Muscle layer of duodenum (tissue), 2 donors: ENCODE measurements at regions not wholly inside any gene's neighbourhood (a gene's known extent, or its start where the extent isn't known, plus 50 kb on each side); places are given as distances from the start of the nearest gene placed in this dataset.

ENCODE experiments used
- H3K27ac ChIP-seq: one replicate; pipeline ENCODE4 v1.7.0; 2013; ENCODE audit warnings: mild to moderate bottlenecking, low read length
- H3K27me3 ChIP-seq: one replicate; pipeline ENCODE4 v1.7.0; 2013; ENCODE audit warnings: low read depth, mild to moderate bottlenecking, control low read depth, low read length
- H3K36me3 ChIP-seq, 2 donors: one replicate each; pipeline ENCODE4 v1.7.0; 2013; ENCODE audit warnings: low read length in 2 of 2, control low read depth in 1 of 2, mild to moderate bottlenecking in 1 of 2; ENCODE audit not compliant: insufficient read depth in 2 of 2, control insufficient read depth in 1 of 2
- H3K4me1 ChIP-seq, 2 donors: one replicate each; pipeline ENCODE4 v1.7.0; 2013; ENCODE audit warnings: low read length in 2 of 2, mild to moderate bottlenecking in 2 of 2, control low read depth in 1 of 2, moderate library complexity in 1 of 2; ENCODE audit not compliant: insufficient read depth in 2 of 2, control insufficient read depth in 1 of 2
- H3K4me3 ChIP-seq, 2 donors: one replicate each; pipeline ENCODE4 v1.7.0; 2013; ENCODE audit warnings: low read length in 2 of 2, low read depth in 1 of 2, mild to moderate bottlenecking in 1 of 2
- H3K9me3 ChIP-seq, 2 donors: one replicate each; pipeline ENCODE4 v1.7.0; 2013; ENCODE audit warnings: low read length in 2 of 2, control low read depth in 1 of 2, mild to moderate bottlenecking in 1 of 2; ENCODE audit not compliant: control insufficient read depth in 1 of 2
- donor health status: healthy.

DNA sequence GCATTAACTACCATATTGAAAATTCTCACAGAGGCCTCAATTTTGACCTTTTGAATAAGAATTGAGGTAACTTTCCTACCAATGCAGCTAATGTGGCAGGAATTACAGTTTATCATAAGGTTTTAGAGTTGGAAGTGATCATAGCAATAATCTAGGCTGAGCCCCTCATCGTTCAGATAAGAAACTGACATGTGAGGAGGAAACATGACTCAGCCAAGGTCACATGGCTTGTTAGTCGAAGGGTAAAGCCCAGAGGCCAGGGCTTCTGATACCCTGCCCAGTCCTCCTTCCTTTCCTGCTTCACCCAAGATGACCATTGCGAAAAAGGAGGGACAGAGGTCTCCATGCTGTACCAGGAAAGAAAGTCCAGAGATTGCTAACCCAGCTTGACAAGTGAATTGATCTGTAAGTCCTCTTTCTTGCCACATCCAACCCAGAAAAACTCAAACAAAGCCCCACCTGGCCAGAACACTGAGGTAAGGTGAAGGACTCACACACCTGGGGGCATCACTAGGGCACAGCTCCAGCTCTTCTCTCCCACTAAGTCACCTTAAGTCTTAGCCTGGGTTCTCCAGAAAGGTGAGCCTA, 174.8 kb downstream of the EN1 start:
- Histone ChIP-seq H3K27me3 (no peaks in the 10 kb centered on the region), H3K27ac (no peak overlapping the region), H3K4me3 (no peak overlapping the region), H3K9me3 (no peaks in the 10 kb centered on the region), H3K36me3 (no peaks in the 10 kb centered on the region), H3K4me1 (peaks cover 0 to 28% of the 10 kb centered on the region in 2 donors)

DNA sequence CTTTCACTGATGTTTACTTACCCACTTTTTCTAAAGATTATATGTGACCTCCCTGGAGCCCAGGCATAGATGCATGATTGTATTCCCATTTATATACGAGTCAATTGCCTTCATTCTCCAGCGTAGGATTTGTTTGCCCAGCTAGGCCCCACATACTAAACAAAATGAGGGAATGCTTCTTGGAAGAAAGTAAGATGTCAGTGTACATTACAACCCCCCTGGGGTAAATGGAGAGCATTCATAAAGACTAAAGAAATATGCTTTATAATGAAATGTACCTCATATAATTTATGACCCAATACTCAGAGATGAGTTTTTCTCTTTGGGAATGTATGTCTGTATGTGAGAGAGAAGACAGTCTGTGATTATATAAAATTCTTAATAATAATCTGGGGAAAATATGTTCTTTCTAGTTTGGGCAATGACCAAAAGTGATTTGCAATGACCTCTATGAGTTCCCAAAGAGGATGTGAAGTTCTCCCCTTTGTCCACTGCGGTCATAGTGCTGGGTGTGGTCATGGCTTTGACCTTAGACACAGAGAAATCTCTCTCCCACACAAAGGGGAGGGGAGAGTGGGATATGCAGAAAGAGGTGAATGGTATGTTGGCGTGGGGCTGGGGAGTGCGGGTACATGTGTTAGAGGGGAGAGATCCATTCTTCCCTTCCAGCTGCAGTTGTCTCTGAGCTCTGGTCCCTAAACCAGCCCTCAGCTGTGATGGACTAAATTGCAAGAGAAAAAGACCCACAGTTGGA, 175.6 kb downstream of the EN1 start:
- peaks cover 0 to 28% of the 10 kb centered on the region in 2 donors for H3K4me1 ChIP-seq
- H3K36me3 ChIP-seq: no peaks in the 10 kb centered on the region
- no peaks in the 10 kb centered on the region for H3K27me3 ChIP-seq
- no peak overlapping the region for H3K27ac ChIP-seq
- H3K4me3 ChIP-seq: no peak overlapping the region
- H3K9me3 ChIP-seq: no peaks in the 10 kb centered on the region

DNA sequence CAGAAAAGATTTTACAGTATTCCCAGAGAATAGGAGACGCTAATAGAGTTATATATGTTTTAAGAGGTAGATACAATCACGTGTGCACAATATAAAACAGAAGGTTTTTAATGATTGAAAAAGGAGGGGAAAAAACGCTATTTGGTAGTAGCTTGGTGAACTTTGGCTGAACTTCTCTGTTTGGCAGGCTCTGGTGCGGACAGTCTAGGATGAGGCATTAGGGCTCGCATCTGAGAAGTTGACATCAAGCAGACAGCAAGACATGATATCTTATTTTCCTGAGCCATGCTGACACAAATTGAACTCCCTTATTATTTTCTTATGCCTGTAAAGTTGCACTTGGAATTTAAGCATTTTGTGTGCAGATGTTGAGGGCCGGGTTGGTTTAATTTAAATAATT, 176.6 kb downstream of the EN1 start:
- no peaks in the 10 kb centered on the region for H3K36me3 ChIP-seq
- no peaks in the 10 kb centered on the region for H3K27me3 ChIP-seq
- H3K4me3 ChIP-seq: no peak overlapping the region

DNA sequence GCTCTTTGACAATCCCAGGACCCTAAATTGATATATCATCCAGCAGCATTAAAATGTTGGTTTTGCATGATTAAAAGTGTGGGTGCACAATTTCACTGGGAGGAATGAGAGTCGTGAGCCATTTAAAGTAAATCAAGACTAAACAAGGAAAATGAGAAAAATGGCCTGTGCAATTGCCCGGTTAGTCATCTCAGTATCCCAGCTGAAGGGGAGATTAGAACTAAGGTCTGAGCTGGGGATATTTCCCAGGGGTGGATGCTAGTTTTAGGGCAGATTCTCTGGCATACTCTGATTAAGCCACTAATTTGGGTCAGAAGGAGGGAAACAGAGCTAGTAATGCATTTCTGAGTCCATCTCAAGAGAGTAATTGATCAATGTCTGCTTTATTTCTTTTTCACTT, 177.2 kb downstream of the EN1 start:
- H3K9me3 ChIP-seq: no peaks in the 10 kb centered on the region
- peaks cover 0 to 28% of the 10 kb centered on the region in 2 donors for H3K4me1 ChIP-seq
- H3K27ac ChIP-seq: no peak overlapping the region
- H3K4me3 ChIP-seq: no peak overlapping the region
- H3K36me3 ChIP-seq: no peaks in the 10 kb centered on the region
- H3K27me3 ChIP-seq: no peaks in the 10 kb centered on the region

More for the DNA sequence above, 176.6 kb downstream of the EN1 start:
- no peaks in the 10 kb centered on the region for H3K9me3 ChIP-seq
- H3K27ac ChIP-seq: no peak overlapping the region
- H3K4me1 ChIP-seq: peaks cover 0 to 28% of the 10 kb centered on the region in 2 donors

DNA sequence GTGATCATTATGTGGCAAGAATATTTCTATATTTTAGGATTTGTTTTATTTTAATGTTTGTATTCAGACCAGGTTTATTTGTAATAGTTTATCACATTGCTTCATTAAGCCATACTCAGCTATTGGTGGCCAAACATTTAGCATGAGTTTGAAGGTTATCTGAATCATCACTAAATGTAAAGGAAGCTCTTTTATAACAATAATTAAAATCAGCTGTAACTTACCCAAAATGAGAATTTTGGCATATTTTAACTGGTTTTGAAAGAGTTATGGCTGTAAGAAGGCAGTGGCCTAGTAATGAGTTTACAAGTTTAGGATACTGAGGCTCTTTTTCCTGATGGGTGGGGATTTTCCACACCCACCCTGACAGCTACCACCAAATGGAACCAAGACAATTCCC, 177.8 kb downstream of the EN1 start:
- H3K4me1 ChIP-seq: peaks cover 0 to 28% of the 10 kb centered on the region in 2 donors
- no peak overlapping the region for H3K27ac ChIP-seq
- no peaks in the 10 kb centered on the region for H3K36me3 ChIP-seq
- no peaks in the 10 kb centered on the region for H3K27me3 ChIP-seq
- no peak overlapping the region for H3K4me3 ChIP-seq
- no peaks in the 10 kb centered on the region for H3K9me3 ChIP-seq

DNA sequence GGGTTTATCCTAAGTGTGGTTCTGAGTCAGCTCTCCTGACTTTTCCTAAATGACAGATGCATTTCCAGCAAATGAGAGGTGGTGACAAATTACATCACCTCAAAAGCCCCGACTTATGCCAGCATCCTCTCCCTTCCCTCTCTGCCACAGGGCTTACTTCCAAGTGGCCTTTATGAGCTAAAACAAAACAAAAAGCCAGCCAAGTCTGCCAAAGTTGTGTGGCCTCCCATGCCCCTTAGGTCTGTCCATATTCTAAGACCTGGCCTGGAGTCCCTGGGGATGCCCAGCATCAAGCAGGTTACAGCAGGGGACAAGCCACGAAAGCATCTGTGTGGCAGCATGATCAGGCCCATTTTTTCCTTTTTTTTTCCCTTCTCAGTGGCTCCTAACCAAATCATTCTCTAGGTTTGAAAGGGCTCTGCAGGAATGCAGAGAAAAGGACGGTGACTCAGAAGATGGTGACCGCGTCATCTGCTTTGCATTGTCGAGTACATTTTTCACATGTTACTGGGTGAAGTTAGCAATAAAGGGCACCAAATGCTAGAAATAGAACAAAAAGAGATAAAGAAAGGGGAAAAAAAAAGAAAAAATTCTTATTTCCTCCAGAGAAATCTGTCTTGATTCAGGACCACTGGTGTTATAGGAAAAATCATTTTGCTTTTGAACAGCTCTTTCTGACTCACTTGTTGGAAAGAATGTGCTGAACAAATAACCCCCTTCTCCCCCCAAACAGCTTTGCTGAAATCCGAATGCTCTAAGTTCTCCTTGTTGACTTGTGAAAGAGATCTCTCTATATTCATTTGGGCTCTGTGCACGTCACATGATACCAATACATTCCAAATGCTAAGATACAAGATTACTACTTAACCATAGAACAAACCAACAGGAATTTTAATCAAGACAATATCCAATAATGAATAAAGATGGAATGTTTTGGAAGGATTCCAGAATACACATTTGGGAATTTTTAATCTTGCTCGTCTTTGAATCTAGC, 178.7 kb downstream of the EN1 start:
- Histone ChIP-seq H3K36me3 (no peaks in the 10 kb centered on the region), H3K9me3 (no peaks in the 10 kb centered on the region), H3K27ac (no peak overlapping the region), H3K27me3 (no peaks in the 10 kb centered on the region), H3K4me1 (peaks cover 0 to 28% of the 10 kb centered on the region in 2 donors), H3K4me3 (no peak overlapping the region)

DNA sequence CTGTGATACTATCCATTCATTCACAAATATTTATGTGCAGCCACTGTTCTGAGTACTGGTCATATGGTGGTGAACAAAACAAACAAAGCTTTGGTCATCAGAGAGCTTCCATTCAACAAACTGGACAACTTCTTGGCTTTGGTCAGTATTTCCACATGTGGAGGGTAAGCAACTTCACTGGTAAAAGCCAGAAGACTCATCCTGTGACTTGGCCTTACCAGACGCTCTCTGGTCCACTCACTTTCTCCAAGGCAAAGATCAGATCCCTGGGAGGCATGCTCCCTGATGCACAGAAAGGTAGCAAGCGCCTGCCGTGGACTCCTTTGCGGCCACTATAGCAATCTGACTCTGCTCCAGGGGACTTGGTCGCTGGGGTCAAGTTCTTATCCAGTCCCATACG, 179.5 kb downstream of the EN1 start:
- H3K27me3 ChIP-seq: no peaks in the 10 kb centered on the region
- H3K9me3 ChIP-seq: no peaks in the 10 kb centered on the region
- no peaks in the 10 kb centered on the region for H3K36me3 ChIP-seq
- peaks cover 0 to 28% of the 10 kb centered on the region in 2 donors for H3K4me1 ChIP-seq
- no peak overlapping the region for H3K27ac ChIP-seq
- H3K4me3 ChIP-seq: no peak overlapping the region

DNA sequence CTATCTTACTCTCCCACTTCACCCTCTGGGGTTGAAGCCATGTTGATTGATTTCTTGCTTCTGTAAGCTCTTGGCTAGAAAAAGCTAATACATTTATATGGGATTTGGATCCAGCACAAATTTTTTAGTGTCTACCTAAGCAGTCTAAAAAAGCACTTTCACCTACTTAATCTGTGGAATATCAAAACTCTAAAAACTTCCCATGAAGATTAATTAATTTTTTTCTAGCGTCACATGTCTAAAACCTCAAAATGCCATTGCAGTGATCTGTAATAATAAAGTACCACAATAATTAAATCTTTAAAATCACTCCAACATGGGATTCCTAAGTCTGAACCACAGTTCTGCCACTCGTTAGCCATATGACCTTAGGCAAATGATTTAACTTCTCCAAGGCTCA, 180.1 kb downstream of the EN1 start:
- Histone ChIP-seq H3K9me3 (no peaks in the 10 kb centered on the region), H3K4me1 (peaks cover 0 to 28% of the 10 kb centered on the region in 2 donors), H3K4me3 (no peak overlapping the region), H3K27me3 (no peaks in the 10 kb centered on the region), H3K27ac (no peak overlapping the region), H3K36me3 (no peaks in the 10 kb centered on the region)

DNA sequence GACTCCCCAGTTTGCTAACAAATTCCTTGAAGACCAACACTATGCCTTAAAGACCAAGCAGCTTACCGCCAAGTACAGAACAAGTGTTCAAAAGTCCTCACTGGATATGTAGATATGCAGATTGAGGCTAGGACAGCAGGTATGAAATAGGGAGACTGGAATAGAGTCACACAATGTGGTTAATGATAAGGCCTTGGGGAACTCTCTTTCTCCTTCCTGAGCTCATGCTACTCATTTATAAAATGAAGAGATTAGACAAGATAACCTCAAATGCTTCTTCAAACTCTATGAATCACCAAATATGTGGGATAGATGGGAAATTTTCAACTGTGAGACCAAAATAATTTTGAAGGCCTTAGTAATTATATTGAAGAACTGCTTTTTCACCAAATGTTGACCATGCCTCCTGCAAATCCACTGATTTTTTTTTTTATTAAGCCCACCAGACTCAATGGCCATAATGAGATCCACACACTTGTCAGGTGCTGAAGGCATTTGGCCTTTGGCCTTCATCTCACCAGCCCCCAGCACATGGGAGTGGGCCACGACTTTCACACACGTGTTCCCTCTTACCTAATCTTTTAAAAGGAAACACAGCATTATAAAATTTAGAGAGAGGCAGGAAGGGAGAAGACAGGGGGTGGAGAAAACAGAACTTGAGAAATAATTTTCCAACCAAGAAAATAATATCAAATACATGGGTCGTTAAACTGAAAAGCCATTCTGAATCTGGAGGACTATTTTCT, 181.5 kb downstream of the EN1 start:
- H3K27me3 ChIP-seq: no peaks in the 10 kb centered on the region
- peaks cover 0 to 21% of the 10 kb centered on the region in 2 donors for H3K4me1 ChIP-seq
- H3K4me3 ChIP-seq: no peak overlapping the region
- H3K36me3 ChIP-seq: no peaks in the 10 kb centered on the region
- no peaks in the 10 kb centered on the region for H3K9me3 ChIP-seq
- no peak overlapping the region for H3K27ac ChIP-seq

DNA sequence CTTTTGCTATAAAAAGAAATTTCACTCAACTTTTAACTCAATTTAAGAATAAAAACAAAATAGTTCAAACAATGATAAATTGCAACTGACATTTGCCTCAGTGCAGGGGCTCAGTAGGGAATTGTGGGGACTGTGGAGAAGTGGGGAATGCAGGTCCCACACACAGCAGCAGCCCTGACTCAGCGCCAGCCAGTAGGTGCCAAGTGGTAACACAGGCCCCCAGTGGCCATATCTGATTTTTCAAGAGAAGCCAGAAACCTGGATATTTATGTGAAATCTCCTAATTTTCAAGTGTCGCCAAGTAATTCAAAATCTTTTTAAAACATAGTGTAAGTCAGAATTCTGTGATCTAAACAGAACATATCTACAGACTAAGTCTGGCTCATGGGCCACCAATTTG, 186.3 kb downstream of the EN1 start:
- Histone ChIP-seq H3K4me3 (no peak overlapping the region), H3K27me3 (no peaks in the 10 kb centered on the region), H3K27ac (no peak overlapping the region), H3K36me3 (no peaks in the 10 kb centered on the region), H3K4me1 (no peaks in the 10 kb centered on the region), H3K9me3 (no peaks in the 10 kb centered on the region)
